ENCODE measurements at regions not wholly inside any gene's neighbourhood (a gene's known extent, or its start where the extent isn't known, plus 50 kb on each side); places are given as distances from the start of the nearest gene placed in this dataset.

DNA sequence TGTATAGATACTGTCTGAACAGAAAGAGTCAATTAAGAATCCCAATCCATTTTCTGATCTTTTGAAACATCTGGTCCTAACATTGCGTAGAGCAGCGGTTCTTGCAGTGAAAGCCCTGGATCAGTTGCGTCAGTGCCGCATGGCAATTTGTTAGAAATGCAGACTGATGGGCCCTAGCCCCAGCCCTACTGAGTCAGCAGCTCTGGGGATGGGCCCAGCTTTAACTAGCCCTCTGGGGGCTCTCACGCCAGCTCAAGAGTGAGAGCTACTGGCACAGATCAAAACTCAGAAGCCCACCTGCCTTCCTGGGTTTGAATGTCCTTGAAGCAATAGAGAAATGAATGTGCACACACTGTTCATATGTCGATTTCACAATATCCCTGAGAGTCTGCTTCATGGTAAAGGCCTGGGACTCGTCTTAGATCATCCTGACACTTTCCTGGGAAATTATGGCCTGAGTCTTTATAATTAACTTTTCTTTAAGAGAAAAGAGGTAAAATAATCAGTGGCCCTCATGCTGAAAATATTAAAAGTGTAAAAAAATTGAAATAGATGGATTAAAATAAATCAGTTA lies 206.8 kb upstream of the TMTC4 start:
- Histone ChIP-seq H3K79me2 (ENCODE audit: insufficient read depth, low read depth, low read length) (no peaks in the 10 kb centered on the region), H3K4me1 (ENCODE audit: insufficient read depth, low read length, poor library complexity, severe bottlenecking) (no peaks in the 10 kb centered on the region), H3K4me3 (ENCODE audit: low read depth, low read length, poor library complexity, severe bottlenecking) (no peak overlapping the region), H2AFZ (ENCODE audit: low read length) (no peak overlapping the region), H3K36me3 (ENCODE audit: insufficient read depth, low read length) (no peaks in the 10 kb centered on the region), H4K20me1 (ENCODE audit: insufficient read depth, low read length) (no peaks in the 10 kb centered on the region), H3K27ac (ENCODE audit: low read depth, low read length, poor library complexity, severe bottlenecking) (no peak overlapping the region), H3K9me3 (ENCODE audit: low read length) (no peaks in the 10 kb centered on the region), H3K4me2 (ENCODE audit: low read length) (no peak overlapping the region), H3K9me2 (ENCODE audit: insufficient read depth, low read length) (no peaks in the 10 kb centered on the region)
- intact Hi-C loops (cut with micrococcal nuclease; ENCODE audit: unreplicated experiment), result no loop called here
- ChIA-PET POLR2A (no interaction called here), CTCF (ENCODE audit: unreplicated experiment) (no interaction called here)
- DNase-seq (ENCODE audit: low spot score), result no peak
- TF ChIP-seq EZH2phosphoT487 (IDR thresholded peaks at IDR 0.05; ENCODE audit: borderline replicate concordance, low read depth, low read length), result no peak
- TF ChIP-seq, protein P1, sequence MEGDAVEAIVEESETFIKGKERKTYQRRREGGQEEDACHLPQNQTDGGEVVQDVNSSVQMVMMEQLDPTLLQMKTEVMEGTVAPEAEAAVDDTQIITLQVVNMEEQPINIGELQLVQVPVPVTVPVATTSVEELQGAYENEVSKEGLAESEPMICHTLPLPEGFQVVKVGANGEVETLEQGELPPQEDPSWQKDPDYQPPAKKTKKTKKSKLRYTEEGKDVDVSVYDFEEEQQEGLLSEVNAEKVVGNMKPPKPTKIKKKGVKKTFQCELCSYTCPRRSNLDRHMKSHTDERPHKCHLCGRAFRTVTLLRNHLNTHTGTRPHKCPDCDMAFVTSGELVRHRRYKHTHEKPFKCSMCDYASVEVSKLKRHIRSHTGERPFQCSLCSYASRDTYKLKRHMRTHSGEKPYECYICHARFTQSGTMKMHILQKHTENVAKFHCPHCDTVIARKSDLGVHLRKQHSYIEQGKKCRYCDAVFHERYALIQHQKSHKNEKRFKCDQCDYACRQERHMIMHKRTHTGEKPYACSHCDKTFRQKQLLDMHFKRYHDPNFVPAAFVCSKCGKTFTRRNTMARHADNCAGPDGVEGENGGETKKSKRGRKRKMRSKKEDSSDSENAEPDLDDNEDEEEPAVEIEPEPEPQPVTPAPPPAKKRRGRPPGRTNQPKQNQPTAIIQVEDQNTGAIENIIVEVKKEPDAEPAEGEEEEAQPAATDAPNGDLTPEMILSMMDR (conservative IDR thresholded peaks at IDR 0.05; ENCODE audit: low read length), result no peak
- no TSS peak for BruUV-seq (replicated peaks)

DNA sequence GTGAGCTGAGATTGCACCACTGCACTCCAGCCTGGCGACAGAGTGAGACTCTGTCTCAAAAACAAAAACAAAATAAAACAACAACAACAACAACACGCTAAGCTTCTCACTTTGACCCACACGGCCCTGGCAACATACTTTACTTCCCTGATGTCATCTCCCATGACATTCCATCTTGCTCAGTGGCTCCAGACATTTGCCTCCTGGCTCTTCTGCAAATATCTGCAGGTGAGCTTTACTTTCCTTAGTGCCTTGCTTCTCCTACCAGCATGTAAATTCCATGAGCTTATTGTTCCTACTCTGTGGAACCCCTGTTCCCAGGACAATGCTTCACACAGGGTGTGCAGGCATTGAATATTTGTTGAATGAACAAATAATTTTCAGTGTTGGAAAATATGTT lies 205.6 kb upstream of the TMTC4 start:
- H2AFZ ChIP-seq (ENCODE audit: low read length), result no peak overlapping the region
- no peak overlapping the region for H3K27ac ChIP-seq (ENCODE audit: low read depth, low read length, poor library complexity, severe bottlenecking)
- no peak for TF ChIP-seq EZH2phosphoT487 (IDR thresholded peaks at IDR 0.05; ENCODE audit: borderline replicate concordance, low read depth, low read length)
- TF ChIP-seq, protein P1 (conservative IDR thresholded peaks at IDR 0.05; ENCODE audit: low read length), result no peak

DNA sequence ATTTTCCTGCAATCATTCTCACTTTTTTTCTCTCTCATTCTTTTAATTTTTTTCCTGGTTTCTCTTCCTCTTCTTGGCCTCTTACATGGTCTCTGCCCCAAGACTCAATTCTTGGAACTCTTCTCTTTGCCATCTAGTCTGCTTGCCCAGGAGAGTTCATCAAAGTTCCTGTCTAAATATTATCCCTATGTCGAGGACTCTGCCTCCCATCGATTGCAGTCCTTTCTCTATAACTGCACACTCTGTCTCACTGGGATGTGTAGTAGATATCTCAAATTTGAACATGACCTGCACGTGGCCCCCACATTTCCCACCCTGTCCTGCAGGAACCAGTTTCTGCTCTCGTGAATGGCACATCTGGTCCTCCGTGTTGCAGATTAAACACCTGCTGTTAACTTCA lies 204.7 kb upstream of the TMTC4 start:
- Histone ChIP-seq H3K4me1 (ENCODE audit: insufficient read depth, low read length, poor library complexity, severe bottlenecking) (no peaks in the 10 kb centered on the region), H4K20me1 (ENCODE audit: insufficient read depth, low read length) (no peaks in the 10 kb centered on the region), H3K9me3 (ENCODE audit: low read length) (no peaks in the 10 kb centered on the region), H3K36me3 (ENCODE audit: insufficient read depth, low read length) (no peaks in the 10 kb centered on the region), H3K79me2 (ENCODE audit: insufficient read depth, low read depth, low read length) (no peaks in the 10 kb centered on the region), H3K4me3 (ENCODE audit: low read depth, low read length, poor library complexity, severe bottlenecking) (no peak overlapping the region), H3K27ac (ENCODE audit: low read depth, low read length, poor library complexity, severe bottlenecking) (no peak overlapping the region), H2AFZ (ENCODE audit: low read length) (no peak overlapping the region), H3K9me2 (ENCODE audit: insufficient read depth, low read length) (no peaks in the 10 kb centered on the region), H3K4me2 (ENCODE audit: low read length) (no peak overlapping the region)
- no peak for DNase-seq (ENCODE audit: low spot score)
- intact Hi-C loops (cut with micrococcal nuclease; ENCODE audit: unreplicated experiment), result no loop called here
- ChIA-PET POLR2A (no interaction called here), CTCF (ENCODE audit: unreplicated experiment) (no interaction called here)
- no peak for TF ChIP-seq EZH2phosphoT487 (IDR thresholded peaks at IDR 0.05; ENCODE audit: borderline replicate concordance, low read depth, low read length)
- TF ChIP-seq, protein P1 (conservative IDR thresholded peaks at IDR 0.05; ENCODE audit: low read length), result no peak
- no TSS peak for BruUV-seq (replicated peaks)

More for the DNA sequence above, 205.6 kb upstream of the TMTC4 start:
- Histone ChIP-seq H3K4me2 (ENCODE audit: low read length) (no peak overlapping the region), H3K9me2 (ENCODE audit: insufficient read depth, low read length) (no peaks in the 10 kb centered on the region), H4K20me1 (ENCODE audit: insufficient read depth, low read length) (no peaks in the 10 kb centered on the region), H3K9me3 (ENCODE audit: low read length) (no peaks in the 10 kb centered on the region), H3K4me3 (ENCODE audit: low read depth, low read length, poor library complexity, severe bottlenecking) (no peak overlapping the region), H3K36me3 (ENCODE audit: insufficient read depth, low read length) (no peaks in the 10 kb centered on the region), H3K79me2 (ENCODE audit: insufficient read depth, low read depth, low read length) (no peaks in the 10 kb centered on the region), H3K4me1 (ENCODE audit: insufficient read depth, low read length, poor library complexity, severe bottlenecking) (no peaks in the 10 kb centered on the region)
- no TSS peak for BruUV-seq (replicated peaks)
- CTCF ChIA-PET (ENCODE audit: unreplicated experiment), result no interaction called here
- intact Hi-C loops (cut with micrococcal nuclease; ENCODE audit: unreplicated experiment), result no loop called here
- DNase-seq (ENCODE audit: low spot score), result no peak
- POLR2A ChIA-PET, result no interaction called here

Data from OCI-LY7 (cell line).